GM19023 (cell line): ENCODE measurements at regions not wholly inside any gene's neighbourhood (a gene's known extent, or its start where the extent isn't known, plus 50 kb on each side); places are given as distances from the start of the nearest gene placed in this dataset.

Experiments
- ATAC-seq: cut with Tn5 transposase; IDR thresholded peaks from one replicate; pipeline ENCODE4 v1.9.1; 2021; ENCODE audit warnings: mild to moderate bottlenecking, moderate library complexity; ENCODE audit not compliant: unreplicated experiment

DNA sequence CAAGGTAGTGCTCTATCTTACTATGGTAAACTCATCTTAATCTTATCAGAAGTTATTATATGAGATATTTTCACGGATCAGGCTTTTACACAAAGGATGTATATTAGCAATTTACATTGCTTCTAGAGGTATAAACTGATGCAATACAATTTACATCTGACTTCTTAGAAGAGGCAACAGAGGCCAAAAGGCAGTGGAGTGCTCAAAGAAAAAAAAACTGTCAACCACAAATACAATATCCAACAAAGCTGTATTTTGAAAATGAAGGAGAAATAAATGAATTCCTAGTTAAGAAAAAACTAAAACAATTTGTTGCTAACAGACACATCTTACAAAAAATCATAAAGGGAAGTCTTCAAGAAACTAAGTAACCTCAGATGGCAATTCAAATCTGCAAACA, 1031.5 kb upstream of the CNTNAP5 start:
- no peak for ATAC-seq

DNA sequence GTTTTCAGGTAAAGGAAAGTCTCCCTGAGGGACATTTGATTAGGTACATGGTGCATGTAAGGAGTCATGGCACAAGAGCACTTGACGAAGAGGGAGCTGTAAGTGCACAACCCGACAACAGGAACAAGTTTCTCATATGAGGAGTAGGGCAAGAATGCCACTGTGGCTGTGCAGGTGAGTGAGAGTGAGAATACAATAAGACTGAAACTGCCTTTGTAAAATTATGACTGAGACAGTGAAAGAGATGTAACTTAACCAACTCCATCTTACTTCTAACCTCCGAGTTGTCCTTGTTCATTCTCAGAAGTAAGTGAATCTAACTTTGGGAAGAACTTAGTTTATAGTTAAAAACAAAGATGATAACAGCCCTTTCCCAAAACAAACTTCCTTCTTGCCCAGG, 1025.8 kb upstream of the CNTNAP5 start:
- ATAC-seq = no peak

DNA sequence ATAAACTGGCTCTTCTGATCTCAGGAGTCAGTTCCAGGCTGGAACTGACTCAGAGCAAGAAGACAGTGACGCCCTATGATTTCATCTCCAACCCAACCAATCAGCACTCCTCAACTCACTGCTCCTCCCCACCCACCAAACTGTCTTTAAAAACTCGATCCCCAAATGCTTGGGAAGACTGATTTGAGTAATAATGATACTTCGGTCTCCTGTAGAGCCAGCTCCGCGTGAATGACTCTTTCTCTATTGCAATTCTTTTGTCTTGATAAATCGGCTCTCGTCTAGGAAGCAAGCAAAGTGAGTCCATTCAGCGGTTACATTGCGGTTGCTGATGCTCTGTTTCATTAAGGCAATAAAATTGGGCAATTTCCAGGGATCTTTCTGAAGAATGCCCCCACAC, 1025.3 kb upstream of the CNTNAP5 start:
- no peak for ATAC-seq

DNA sequence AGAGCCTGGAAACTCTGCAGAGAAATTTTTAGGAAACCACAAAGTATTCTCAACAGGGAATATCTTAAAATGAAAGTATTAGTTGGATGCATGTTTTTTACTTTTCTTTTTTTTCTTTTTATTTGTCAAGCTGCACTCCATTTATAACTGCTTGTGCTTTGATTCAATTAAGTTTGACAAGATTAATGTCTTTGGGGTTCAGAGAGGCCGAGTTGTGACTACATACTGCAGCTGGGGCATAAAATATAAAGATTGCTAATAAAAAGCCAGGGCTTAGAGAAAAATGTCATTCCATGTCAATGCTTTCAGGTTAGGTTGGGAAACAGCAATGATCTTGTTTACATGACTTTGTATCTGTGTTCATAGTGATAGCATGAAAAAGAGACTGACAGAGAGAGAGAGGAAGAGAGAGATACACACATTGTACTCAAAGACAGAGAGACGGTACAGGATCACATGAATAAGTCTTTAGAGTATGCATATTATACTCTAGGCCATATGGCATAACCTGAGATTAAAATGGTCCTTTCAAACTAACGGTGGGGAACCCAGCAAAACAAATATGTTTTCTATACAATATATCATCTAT, 1022.3 kb upstream of the CNTNAP5 start:
- no peak for ATAC-seq

DNA sequence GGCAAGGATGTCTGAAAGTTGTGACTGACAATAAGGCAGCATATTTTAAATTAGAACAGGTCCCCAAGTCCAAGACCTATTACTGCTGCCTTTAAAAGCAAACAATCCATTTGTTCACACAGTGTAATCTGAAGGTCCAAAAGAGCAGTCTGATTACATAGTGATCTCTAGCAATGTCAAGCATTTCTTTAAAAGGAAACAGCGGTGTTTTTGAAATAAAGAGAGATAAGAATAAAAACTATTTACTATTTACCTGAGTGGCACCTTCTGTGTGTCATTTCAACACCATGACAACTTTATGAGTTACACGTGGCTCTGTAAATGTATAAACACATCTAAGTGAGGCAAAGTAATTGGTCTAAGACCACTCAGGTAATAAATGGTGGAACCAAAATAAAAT, 1009.9 kb upstream of the CNTNAP5 start:
- ATAC-seq = no peak

DNA sequence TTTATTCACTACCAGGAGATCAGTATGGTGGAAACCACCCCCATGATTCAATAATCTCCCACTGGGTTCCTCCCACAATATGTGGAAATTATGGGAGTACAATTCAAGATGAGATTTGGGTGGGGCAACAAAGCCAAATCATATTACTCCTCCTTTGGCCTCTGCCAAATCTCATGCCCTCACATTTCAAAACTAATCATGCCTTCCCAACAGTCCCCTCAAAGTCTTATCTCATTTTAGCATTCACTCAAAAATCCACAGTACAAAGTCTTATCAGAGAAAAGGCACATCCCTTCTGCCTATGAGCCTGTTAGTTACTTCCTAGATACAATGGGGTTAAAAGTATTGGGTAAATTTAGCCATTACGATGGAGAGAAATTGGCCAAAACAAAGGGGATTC, 989.5 kb upstream of the CNTNAP5 start:
- ATAC-seq = no peak

DNA sequence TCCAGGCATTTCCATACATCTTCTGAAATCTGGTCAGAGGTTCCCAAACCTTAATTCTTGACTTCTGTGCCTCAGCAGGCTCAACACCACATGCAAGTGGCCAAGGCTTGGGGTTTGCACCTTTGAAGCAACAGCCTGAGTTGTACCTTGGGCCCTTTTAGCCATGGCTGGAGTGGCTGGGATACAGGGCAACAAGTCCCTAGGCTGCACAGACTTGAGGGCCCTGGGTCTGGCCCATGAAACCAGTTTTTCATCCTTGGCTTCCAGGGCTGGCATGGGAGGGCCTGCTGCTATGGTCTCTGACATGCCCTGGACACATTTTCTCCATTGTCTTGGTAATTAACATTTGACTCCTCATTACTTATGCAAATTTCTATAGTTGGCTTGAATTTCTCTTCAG, 988.8 kb upstream of the CNTNAP5 start:
- no peak for ATAC-seq

DNA sequence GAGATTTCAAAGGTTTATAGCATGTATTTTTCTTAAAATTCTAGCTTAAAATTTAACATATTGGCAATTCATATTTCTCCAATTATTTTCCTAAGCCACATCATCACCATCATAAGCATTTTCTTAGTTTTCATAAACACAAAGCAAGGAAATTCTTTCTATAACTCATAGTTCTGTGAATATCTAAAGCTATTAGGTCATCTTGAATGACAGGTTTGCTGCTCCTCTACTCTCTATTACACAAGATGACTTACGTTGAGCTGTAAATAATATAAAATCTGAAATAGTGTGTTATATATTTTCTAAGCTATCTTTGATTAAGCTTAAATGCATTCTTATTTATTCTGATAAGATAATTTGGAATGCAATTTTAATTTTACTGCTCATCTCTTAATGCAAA, 984.6 kb upstream of the CNTNAP5 start:
- no peak for ATAC-seq

DNA sequence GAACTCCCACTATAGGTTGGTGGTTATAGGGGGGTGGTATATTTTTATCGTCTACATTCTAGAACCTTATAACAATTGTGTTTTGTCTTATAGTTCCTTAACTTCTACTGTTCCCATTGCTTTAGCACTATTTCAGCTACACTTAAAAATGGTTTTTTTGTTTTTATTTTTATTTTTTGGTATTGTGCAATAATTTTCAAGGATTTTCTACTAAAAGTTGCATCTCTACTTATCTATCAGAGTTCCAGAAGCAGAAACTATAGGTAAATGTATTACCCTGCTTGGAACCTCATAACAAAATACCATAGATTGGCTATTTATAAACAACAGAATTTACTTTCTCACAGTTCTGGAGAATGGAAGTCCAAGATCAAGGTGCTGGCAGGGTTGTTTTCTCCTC, 981.6 kb upstream of the CNTNAP5 start:
- ATAC-seq = no peak

DNA sequence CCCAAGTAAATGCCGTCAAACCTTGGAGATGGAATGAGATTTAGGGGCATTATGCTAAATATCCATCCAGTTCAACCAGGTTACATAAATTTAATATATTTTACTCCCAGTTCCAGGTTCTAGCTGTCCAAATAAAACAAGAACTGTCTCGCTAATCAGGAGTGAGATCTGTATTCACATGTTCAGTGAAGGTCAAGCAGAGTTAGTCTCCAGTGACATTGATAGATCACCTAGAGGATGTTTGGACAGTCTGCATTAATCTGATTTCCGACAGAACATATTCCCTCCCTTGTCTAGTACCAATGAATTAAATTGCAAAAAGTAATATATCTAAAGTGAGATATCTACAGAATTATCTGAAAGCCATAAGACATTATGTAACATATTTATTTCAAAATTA, 979.4 kb upstream of the CNTNAP5 start:
- ATAC-seq = no peak

DNA sequence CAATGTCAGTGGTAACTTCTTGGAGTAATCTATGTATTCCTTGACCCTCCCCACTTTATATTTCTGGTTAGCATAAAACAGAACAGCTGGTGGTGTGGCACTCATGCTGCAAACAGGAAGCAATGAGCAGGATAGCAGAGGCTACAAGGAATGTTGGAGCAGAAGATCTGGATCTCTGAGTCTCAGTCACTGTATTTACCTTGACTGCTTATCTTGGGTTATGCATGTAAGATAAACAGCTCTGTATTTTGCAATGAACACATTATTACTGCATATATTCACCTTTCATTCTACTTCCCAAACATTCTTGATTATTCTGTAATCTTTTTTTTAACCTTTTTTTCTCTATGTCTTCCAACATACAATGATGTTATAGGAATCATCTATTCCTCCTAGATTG, 977.9 kb upstream of the CNTNAP5 start:
- ATAC-seq = no peak

DNA sequence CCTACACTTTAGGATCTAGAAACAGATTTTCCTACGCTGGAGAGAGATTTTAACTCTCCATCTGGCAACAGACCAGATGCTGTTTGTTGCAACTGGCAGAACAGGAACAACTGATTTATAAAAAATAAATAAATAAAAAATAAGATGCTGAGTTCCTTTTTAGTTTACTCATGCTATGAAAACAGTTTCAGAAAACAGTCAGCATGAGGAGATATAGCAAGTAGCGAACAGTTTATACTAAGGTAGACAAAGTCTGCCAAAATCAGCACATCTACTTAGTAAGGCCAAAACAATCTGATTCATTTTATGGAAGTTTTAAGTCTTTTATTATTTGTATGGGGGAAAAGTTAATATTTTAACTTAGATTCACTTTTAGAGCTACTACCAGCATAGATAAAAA, 974.0 kb upstream of the CNTNAP5 start:
- ATAC-seq = no peak

DNA sequence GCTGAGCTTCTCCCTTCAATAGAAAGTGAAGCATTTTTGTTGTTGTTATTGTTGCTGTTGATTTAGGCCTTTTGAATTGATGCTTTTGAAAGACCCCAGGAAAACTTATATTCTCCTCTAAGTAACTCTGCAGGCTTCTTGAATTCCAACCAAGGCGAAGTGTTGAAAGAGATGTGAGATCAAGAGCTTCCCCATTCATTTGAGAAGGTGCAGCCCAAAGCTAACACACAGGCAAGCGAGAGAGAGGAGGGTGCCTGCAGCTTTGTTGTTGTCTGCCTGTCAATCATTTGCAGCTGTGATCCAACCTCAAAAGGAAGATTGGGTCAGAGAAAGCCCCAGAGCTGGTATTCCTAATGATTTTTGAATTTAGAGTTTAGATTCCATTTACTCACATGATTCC, 963.6 kb upstream of the CNTNAP5 start:
- no peak for ATAC-seq

DNA sequence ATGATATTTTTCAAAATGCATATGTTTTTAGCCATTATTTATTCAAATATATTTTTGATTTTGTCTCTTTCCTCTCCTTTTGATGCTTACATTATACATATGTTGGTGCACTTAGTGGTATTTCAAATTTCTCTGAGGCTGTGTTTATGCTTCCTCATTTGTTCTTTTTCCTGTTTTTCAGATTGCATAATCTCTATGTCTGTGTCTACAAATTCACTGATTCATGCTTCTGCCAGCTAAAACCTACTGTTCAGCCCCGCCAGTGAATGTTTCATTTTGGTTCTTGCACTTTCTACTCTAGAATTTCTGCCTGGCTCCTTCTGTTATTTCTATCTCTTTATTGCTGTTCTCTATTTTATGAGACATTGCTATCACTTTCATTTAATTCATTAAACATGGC, 951.7 kb upstream of the CNTNAP5 start:
- no peak for ATAC-seq

DNA sequence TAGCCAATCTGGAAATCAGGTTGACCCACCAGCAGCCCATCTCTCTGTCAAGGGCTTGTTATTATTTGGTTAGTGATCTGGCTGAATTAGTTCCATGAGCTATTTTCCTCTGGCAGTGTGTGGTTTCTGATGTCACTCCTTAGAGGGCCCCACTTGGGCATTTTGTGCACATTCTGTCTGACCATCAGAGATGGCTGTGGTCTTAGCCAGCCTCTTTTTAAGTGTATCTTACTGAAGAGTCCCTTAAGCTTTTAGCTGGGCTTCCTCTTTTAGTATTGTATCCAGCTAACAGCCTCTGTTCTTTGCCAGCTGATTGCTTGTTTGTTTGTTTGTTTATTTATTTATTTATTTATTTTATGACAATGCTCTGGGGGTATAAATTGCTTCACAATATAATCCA, 951.1 kb upstream of the CNTNAP5 start:
- ATAC-seq = no peak

DNA sequence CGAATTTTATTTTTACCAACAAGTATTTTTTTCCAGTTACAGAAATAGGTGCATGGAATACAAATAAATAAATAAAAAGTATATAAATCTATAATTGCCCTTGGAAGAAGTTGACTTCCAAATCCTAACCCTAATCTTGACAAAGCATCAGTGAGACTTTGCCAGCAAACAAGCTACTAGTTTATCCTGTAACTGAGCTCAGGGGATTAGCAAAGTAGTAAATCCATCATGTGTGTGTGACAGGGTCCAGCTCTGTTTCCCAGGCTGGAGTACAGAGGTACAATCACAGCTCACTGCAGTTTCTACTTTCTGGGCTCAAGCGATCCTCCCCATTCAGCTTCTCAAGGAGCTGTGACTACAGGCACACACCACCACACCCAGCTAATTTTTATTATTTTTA, 948.0 kb upstream of the CNTNAP5 start:
- no peak for ATAC-seq

DNA sequence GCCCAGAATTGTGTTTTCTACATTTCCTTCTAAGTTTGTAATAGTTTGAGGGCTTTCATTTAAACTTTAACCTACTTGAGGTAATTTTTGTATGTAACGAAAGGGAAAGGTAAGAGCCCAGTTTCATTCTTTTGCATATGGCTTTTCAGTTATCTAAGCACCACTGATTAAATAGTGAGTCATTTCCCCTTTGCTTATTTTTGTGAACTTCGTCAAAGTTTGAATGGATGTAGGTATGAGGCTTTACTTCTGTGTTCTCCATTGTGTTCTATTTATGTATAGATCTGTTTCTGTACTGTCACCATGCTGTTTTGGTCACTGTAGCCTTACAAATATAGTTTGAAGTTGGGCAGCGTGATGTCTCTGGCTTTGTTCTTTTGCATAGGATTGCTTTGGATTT, 944.8 kb upstream of the CNTNAP5 start:
- no peak for ATAC-seq

DNA sequence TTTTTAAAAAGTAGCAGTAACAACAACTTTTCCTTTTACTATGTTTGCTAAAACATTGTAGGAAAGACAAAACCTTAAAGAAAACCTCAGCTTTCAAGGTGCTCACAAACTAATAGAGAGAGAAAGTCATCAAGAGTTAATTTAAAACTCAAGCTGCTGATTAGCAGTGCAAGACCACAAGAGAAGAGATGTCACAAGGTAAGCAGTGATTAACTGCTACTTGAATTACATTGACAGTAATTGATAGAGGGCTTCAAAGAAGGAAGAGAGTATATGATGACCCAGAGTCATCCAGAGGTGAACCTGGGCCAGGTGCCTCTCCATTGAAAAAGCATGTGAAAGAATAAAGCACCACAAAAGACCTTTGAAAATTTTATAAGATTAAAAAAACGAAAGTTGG, 939.6 kb upstream of the CNTNAP5 start:
- ATAC-seq = no peak

DNA sequence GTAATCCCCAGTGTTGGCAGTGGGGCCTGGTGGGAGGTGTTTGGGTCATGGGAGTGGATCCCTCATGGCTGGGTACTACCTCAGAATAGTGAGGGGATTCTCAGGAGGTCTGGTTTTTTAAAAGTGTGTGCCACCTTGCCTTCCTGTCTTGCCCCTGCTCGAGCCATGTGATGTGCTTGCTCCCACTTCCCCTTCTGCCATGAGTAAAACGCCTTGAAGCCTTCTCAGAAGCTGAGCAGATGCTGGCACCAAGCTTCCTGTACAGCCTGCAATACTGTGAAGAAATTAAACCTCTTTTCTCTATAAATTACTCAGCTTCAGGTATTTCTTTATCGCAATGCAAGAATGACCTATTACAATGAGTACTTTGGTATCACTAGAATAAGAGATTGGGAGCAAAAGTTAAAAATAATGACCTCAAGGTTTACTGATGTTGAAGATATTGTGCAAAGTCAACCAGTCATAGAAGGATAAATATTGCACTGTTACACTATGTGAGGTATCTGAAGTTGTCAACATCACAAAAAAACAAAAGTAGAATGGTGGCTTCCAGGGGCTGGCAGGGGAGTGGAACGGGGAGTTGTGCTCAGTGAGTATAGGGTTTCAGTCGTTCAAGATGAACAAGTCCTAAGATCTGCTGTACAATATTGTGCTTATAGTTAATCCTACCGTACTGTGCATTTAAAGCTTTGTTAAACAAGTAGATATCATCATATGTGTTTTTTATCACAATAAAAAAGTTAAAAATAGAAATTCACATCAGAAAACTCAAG, 938.3 kb upstream of the CNTNAP5 start:
- no peak for ATAC-seq

DNA sequence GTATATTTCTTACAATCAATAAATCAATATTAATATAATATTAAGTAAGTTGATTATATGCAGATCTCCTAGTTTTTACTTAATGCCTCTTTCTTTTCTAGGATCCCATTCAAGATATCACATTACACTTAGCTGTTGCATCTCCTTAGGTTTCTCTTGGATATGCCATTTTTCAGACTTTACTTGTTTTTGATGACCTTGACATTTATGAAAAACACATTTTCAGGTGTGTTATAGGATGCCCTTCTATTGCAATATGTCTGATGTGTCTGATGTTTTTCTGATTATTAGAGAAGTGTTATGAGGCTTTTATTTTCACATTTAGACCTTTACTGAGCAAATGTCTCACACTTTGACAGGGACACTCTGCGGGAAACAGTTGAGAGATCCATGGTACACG, 933.6 kb upstream of the CNTNAP5 start:
- no peak for ATAC-seq

DNA sequence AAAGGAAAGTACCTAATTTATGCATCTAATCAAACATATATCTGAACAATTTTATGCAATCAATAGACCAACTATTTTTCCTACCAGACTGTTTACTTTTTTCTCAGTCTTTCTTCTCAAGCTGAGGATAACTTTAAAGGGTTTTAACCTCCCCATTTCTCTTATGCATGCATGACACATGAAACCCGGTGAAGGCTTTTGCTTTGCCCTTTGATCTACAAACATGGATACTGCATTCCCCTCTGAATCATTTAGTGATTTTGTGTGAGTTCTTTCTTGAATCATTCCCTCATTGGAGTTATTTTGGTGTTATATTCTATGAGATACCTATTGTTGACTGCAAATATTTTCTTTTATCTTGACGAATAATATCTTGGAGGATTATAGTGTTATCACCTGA, 931.9 kb upstream of the CNTNAP5 start:
- no peak for ATAC-seq

DNA sequence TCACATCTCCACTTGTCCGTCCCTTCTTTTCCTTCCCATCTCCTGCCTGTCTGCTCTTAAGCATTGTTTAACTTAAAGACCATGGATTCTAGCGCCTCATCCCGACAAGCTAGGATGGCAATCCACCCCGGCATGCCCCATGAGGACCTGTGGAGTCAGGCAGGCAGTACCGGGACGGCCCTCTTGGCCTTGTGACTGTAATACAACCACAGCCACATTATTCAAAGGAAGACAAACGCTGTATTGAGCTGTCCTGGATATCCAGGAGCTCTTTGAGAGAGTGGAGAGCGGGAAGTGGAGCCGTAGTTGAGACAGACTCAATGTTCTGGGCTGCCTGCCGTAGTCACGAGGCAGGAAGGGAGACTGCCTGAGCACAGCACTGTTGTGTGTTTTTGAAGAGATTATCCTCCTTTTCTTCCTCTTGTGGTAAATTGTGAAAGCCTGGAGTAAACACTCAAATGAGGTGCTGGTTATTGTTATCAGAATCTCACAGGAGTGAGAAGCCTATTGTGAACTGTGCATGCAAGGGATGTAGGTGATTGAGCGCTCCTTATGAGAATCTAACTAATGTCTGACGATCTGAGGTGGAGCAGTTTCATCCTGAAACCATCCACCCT, 929.8 kb upstream of the CNTNAP5 start:
- ATAC-seq = no peak

DNA sequence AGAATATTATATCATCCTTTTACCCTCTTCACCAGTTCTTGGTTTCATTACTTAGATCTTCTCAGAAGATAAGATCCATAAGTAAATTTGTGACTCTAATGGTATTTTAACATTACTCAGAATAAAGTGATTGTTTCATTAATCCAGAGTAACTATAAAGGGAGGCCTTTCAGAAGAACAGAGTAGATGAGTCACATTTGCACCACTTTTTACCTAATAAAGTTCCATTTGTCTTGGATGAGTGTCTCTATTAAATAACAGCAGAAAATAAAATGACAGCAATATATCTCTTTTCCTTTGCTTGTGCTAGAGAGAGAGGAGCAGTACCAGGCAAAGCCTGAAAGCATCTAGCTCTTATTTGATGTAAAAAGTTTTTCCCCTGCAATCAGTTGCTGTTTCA, 926.5 kb upstream of the CNTNAP5 start:
- no peak for ATAC-seq
